Neuronal stem cell (in vitro differentiated cells): ENCODE measurements at regions not wholly inside any gene's neighbourhood (a gene's known extent, or its start where the extent isn't known, plus 50 kb on each side); places are given as distances from the start of the nearest gene placed in this dataset.
"Not testable (repeated sequence)": the region's sequence is repeated elsewhere in the genome, so short reads cannot be mapped to it uniquely, and the experiment has no call there.

ENCODE experiments used
- DNase-seq: peaks from one replicate; pipeline ENCODE4 v3.0.0-alpha.2; 2013; ENCODE audit warnings: low spot score
- H2AFZ ChIP-seq: one replicate; pipeline ENCODE4 v1.6.1; 2013; ENCODE audit warnings: mild to moderate bottlenecking, low read length, inconsistent platforms
- H2AK5ac ChIP-seq: 2 replicates; pipeline ENCODE4 v1.6.1; 2013; ENCODE audit warnings: low read depth, mild to moderate bottlenecking, inconsistent platforms, low read length, moderate library complexity, mixed read lengths
- H2BK120ac ChIP-seq: 2 replicates; pipeline ENCODE4 v1.6.1; 2013; ENCODE audit warnings: low read depth, mild to moderate bottlenecking, inconsistent platforms, low read length, moderate library complexity, mixed read lengths
- H2BK12ac ChIP-seq: one replicate; pipeline ENCODE4 v1.6.1; 2013; ENCODE audit warnings: low read length, inconsistent platforms
- H2BK15ac ChIP-seq: 2 replicates; pipeline ENCODE4 v1.6.1; 2013; ENCODE audit warnings: mild to moderate bottlenecking, low read length, inconsistent platforms, mixed read lengths
- H2BK5ac ChIP-seq: one replicate; pipeline ENCODE4 v1.6.1; 2013; ENCODE audit warnings: inconsistent platforms, mild to moderate bottlenecking, low read length, moderate library complexity
- H3K14ac ChIP-seq: one replicate; pipeline ENCODE4 v1.6.1; 2013; ENCODE audit warnings: low read length, inconsistent platforms
- H3K18ac ChIP-seq: 2 replicates; pipeline ENCODE4 v1.6.1; 2013; ENCODE audit warnings: low read length, inconsistent platforms
- H3K23ac ChIP-seq: 2 replicates; pipeline ENCODE4 v1.6.1; 2013; ENCODE audit warnings: low read depth, mild to moderate bottlenecking, mixed read lengths, low read length, inconsistent platforms; ENCODE audit not compliant: poor library complexity
- H3K27ac ChIP-seq: replicated peaks from 3 replicates; pipeline ENCODE4 v1.5.1; 2013; ENCODE audit warnings: low read length, inconsistent platforms
- H3K27me3 ChIP-seq, 3 experiments: 2 replicates each; pipeline ENCODE4 v1.6.1; 2013; ENCODE audit warnings: low read length in 3 of 3, mild to moderate bottlenecking in 2 of 3, inconsistent platforms in 1 of 3, low read depth in 1 of 3, mixed read lengths in 1 of 3, moderate library complexity in 1 of 3; ENCODE audit not compliant: control insufficient read depth in 3 of 3, insufficient read depth in 3 of 3
- H3K36me3 ChIP-seq, 2 donors: replicated peaks in 1 of 2; 2 replicates each; pipeline ENCODE4 v1.6.1; 2013; ENCODE audit warnings: low read length in 2 of 2; ENCODE audit not compliant: control insufficient read depth in 2 of 2, insufficient read depth in 2 of 2
- H3K4ac ChIP-seq: 2 replicates; pipeline ENCODE4 v1.6.1; 2013; ENCODE audit warnings: inconsistent platforms, mild to moderate bottlenecking, low read length, moderate library complexity
- H3K4me1 ChIP-seq, 2 donors: 1 replicate in 1 of 2; 2 replicates in 1 of 2; pipeline ENCODE4 v1.6.1; 2013; ENCODE audit warnings: low read length in 2 of 2, low read depth in 1 of 2; ENCODE audit not compliant: control insufficient read depth in 2 of 2, insufficient read depth in 1 of 2
- H3K4me2 ChIP-seq: one replicate; pipeline ENCODE4 v1.6.1; 2013; ENCODE audit warnings: mild to moderate bottlenecking, low read length, inconsistent platforms; ENCODE audit not compliant: insufficient read depth, poor library complexity, severe bottlenecking
- H3K4me3 ChIP-seq, 2 donors: 2 replicates each; pipeline ENCODE4 v1.5.1; 2013; ENCODE audit warnings: low read length in 2 of 2, mild to moderate bottlenecking in 2 of 2, inconsistent platforms in 1 of 2, moderate library complexity in 1 of 2
- H3K79me1 ChIP-seq: one replicate; pipeline ENCODE4 v1.6.1; 2013; ENCODE audit warnings: low read depth, mild to moderate bottlenecking, inconsistent platforms, low read length, moderate library complexity
- H3K9ac ChIP-seq: one replicate; pipeline ENCODE4 v1.6.1; 2013; ENCODE audit warnings: mild to moderate bottlenecking, low read depth, low read length, inconsistent platforms; ENCODE audit not compliant: poor library complexity
- H3K9me3 ChIP-seq, 2 donors: replicated peaks in 1 of 2; 2 replicates each; pipeline versions ENCODE3 to v1.6.1; 2013; ENCODE audit warnings: low read length in 2 of 2, mild to moderate bottlenecking in 2 of 2, inconsistent platforms in 1 of 2, low read depth in 1 of 2, mixed read lengths in 1 of 2, moderate library complexity in 1 of 2; ENCODE audit not compliant: control insufficient read depth in 2 of 2, insufficient read depth in 1 of 2
- H4K8ac ChIP-seq: one replicate; pipeline ENCODE4 v1.6.1; 2013; ENCODE audit warnings: low read depth, mild to moderate bottlenecking, inconsistent platforms, low read length, moderate library complexity
- H4K91ac ChIP-seq: one replicate; pipeline ENCODE4 v1.6.1; 2013; ENCODE audit warnings: low read length, low read depth, mild to moderate bottlenecking, inconsistent platforms; ENCODE audit not compliant: poor library complexity
- WGBS, 2 donors: extraction: QIAGEN DNeasy Blood & Tissue Kit; methylation state at CpG; one replicate each; pipeline ENCODE4 v1.1.7; 2013; ENCODE audit warnings: missing lambda C conversion rate in 2 of 2, mixed read lengths in 1 of 2; ENCODE audit not compliant: insufficient read length in 2 of 2, insufficient replicate concordance in 1 of 2; ENCODE audit errors: extremely low coverage in 2 of 2; 5-methylcytosine and 5-hydroxymethylcytosine counted together

GRCh38 chr7:32650356-32650755 lies 155.1 kb downstream of the AVL9 start:
- H3K18ac ChIP-seq, H3K27me3 ChIP-seq, H3K79me1 ChIP-seq, DNase-seq, H4K91ac ChIP-seq, H3K23ac ChIP-seq, H3K4ac ChIP-seq, H2BK120ac ChIP-seq, H2AFZ ChIP-seq, H3K4me2 ChIP-seq, H2BK15ac ChIP-seq, H3K4me3 ChIP-seq, H2BK5ac ChIP-seq, H3K9me3 ChIP-seq, H3K14ac ChIP-seq, H2AK5ac ChIP-seq, H3K36me3 ChIP-seq, H3K27ac ChIP-seq, H3K9ac ChIP-seq, H3K4me1 ChIP-seq, H4K8ac ChIP-seq, H2BK12ac ChIP-seq: not testable (repeated sequence)
- no CpG with 5 or more reads among the region's 1 CpG for WGBS, 2 donors

- no peak overlapping the region for H2BK120ac ChIP-seq
- no peak overlapping the region for H3K27ac ChIP-seq
- no peak overlapping the region for H3K4me3 ChIP-seq
- no peak overlapping the region for H4K91ac ChIP-seq
- no peak for DNase-seq
- no CpG with 5 or more reads among the region's 6 CpGs for WGBS, 2 donors
- H3K18ac ChIP-seq: no peak overlapping the region
- H3K9ac ChIP-seq: no peak overlapping the region
- no peak overlapping the region for H2BK12ac ChIP-seq
- no peaks in the 10 kb centered on the region for H3K27me3 ChIP-seq
- no peaks in the 10 kb centered on the region for H3K79me1 ChIP-seq
- H3K23ac ChIP-seq: no peak overlapping the region
- H3K4ac ChIP-seq: no peak overlapping the region
- no peak overlapping the region for H2BK5ac ChIP-seq
- no peak overlapping the region for H3K14ac ChIP-seq
- no peak overlapping the region for H2BK15ac ChIP-seq
- H3K36me3 ChIP-seq: no peaks in the 10 kb centered on the region
- no peaks in the 10 kb centered on the region for H3K4me1 ChIP-seq
- no peaks in the 10 kb centered on the region for H3K9me3 ChIP-seq
- H3K4me2 ChIP-seq: no peak overlapping the region
- no peak overlapping the region for H2AK5ac ChIP-seq
- H4K8ac ChIP-seq: no peak overlapping the region
- no peak overlapping the region for H2AFZ ChIP-seq
These were observed 153.3 kb downstream of the AVL9 start for GRCh38 chr7:32648408-32649156.

- H3K18ac ChIP-seq, H4K91ac ChIP-seq, DNase-seq, H2BK12ac ChIP-seq, H3K4ac ChIP-seq, H3K9me3 ChIP-seq, H2BK5ac ChIP-seq, H2BK120ac ChIP-seq, H3K14ac ChIP-seq, H3K4me2 ChIP-seq, H2BK15ac ChIP-seq, H4K8ac ChIP-seq, H2AFZ ChIP-seq, H3K36me3 ChIP-seq, H3K4me3 ChIP-seq, H2AK5ac ChIP-seq, H3K23ac ChIP-seq, H3K9ac ChIP-seq, H3K27me3 ChIP-seq, H3K4me1 ChIP-seq, H3K27ac ChIP-seq, H3K79me1 ChIP-seq: not testable (repeated sequence)
- WGBS, 2 donors: no CpG with 5 or more reads among the region's 2 CpGs
These were observed 150.0 kb downstream of the AVL9 start for GRCh38 chr7:32645255-32645654.

- H4K91ac ChIP-seq: no peak overlapping the region
- DNase-seq: no peak
- no peaks in the 10 kb centered on the region for H3K79me1 ChIP-seq
- H2BK5ac ChIP-seq: no peak overlapping the region
- H3K23ac ChIP-seq: no peak overlapping the region
- WGBS, 2 donors: no CpG with 5 or more reads among the region's 5 CpGs
- H3K4me3 ChIP-seq: no peak overlapping the region
- H2AK5ac ChIP-seq: no peak overlapping the region
- H2BK12ac ChIP-seq: no peak overlapping the region
- H3K9me3 ChIP-seq: peaks cover 0 to 2% of the 10 kb centered on the region in 2 donors
- no peak overlapping the region for H3K4ac ChIP-seq
- no peaks in the 10 kb centered on the region for H3K27me3 ChIP-seq
- no peak overlapping the region for H2AFZ ChIP-seq
- no peaks in the 10 kb centered on the region for H3K36me3 ChIP-seq
- H3K14ac ChIP-seq: no peak overlapping the region
- H4K8ac ChIP-seq: no peak overlapping the region
- H3K9ac ChIP-seq: no peak overlapping the region
- no peak overlapping the region for H2BK120ac ChIP-seq
- H3K4me1 ChIP-seq: no peaks in the 10 kb centered on the region
- H3K4me2 ChIP-seq: no peak overlapping the region
- H3K18ac ChIP-seq: no peak overlapping the region
- H2BK15ac ChIP-seq: no peak overlapping the region
- H3K27ac ChIP-seq: no peak overlapping the region
These were observed 147.9 kb downstream of the AVL9 start for GRCh38 chr7:32643194-32643593.
